Jurkat, Clone E6-1 (cell line): ENCODE measurements at regions not wholly inside any gene's neighbourhood (a gene's known extent, or its start where the extent isn't known, plus 50 kb on each side); places are given as distances from the start of the nearest gene placed in this dataset.
A peak's percentile ranks its signal among the peaks of the same experiment; 100 is the strongest.

ENCODE experiments used
- DNase-seq: peaks from one replicate; pipeline ENCODE4 v3.0.0-alpha.2; 2011; ENCODE audit warnings: low read depth, low spot score
- H3K4me3 ChIP-seq: 2 replicates; pipeline ENCODE4 v1.5.1; 2011; ENCODE audit warnings: mild to moderate bottlenecking, low read length, control low read depth, moderate library complexity

GRCh38 chr2:7407001-7407400 lies 489.8 kb downstream of the RNF144A start:
- no peak overlapping the region for H3K4me3 ChIP-seq
- no peak for DNase-seq

DNA sequence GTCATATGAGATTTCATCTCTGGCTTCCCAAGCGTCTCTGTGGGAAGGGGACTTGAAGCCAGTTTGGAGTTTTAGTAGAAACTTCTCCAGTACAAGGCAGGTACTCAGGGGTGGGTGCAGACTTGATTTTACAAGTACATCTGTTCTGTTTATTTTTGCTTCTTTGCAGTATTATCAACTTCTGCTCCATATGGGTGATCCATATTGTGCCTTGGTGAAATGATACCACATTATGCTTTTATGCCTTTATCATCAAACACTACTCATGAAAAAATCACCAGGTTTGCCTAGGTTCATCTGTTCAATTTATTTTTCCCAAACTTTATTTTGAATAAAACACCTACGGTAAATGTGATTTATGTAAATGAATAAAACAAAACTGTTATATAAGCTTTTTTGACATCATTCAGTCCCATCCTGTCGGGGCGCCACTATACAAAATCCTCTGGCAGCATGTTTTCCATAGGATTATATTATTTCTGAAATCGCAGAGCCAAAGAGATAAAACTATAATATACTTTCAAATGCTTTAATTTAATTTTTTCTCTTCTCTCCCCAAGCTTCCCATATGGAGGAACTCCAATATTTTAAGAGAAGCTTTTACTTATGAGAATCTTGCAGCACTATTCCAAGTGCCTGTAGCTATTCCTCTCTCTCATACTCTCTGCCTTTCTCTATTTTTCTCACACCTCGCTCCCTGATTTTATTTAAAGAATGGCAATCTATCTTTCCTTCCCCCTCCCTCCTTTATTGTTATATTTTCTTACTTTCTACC lies 490.9 kb downstream of the RNF144A start:
- H3K4me3 ChIP-seq, result no peak overlapping the region
- no peak for DNase-seq

DNA sequence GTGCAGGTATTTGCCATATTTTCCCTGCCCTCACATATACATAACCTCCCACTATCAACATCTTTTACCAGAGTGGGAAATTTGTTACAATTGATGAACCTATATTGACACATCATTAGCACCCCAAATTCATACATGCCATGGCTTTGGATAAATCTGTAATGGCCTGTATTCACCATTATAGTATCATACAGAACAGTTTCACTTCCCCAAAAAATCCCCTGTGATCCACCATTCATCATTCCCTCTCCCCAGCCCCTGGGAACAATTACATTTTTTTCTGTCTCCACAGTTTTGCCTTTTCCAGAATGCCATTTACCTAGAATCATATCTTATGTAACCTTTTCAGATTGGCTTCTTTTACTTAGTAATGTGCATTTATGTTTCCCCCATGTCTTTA lies 494.5 kb downstream of the RNF144A start:
- no peak for DNase-seq

GRCh38 chr2:7417845-7418742 lies 500.9 kb downstream of the RNF144A start:
- H3K4me3 ChIP-seq, result no peak overlapping the region
- no peak for DNase-seq

More for the DNA sequence above, 494.5 kb downstream of the RNF144A start:
- no peak overlapping the region for H3K4me3 ChIP-seq

DNA sequence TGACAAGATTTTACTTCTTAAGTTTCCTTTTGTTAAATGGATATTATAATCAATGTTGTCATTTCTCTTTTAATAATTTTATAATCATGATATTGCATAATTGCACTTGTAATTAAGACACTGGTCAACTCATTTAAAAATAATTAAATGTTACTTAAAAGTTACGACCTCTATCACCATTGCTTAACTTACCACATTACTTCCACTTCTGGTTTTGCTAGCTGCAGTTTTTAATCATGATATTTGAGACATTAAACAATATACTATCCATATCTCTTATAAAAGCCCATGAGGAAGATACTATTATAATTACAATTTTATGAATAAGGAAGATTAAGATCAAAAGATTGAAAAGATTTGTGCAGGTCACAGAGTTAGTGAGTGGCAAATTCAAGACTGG lies 502.0 kb downstream of the RNF144A start:
- no peak for DNase-seq
- no peak overlapping the region for H3K4me3 ChIP-seq

DNA sequence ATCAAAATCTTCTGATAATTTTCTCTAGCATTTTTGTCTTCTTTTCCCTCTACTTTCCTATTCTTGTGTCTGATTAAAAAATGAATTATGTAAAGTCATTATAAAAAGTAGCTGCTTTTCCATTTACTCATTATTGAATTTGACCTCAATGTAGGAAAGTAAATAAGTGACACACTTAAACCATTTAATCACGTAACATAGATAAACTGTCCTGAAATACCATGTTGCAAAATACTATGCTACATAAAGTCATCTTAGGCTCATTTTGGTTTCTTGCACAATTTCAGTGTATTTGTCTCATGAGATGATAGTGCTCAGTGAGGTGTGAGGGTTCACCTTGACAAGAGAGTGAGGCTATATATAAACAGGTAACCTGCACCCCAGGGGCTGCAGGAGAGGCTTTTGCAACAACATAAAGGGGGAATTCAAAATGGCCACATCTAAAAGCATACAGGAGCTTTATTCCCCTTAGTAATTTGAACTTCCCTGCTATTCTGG lies 502.7 kb downstream of the RNF144A start:
- no peak for DNase-seq
- H3K4me3 ChIP-seq, result no peak overlapping the region

DNA sequence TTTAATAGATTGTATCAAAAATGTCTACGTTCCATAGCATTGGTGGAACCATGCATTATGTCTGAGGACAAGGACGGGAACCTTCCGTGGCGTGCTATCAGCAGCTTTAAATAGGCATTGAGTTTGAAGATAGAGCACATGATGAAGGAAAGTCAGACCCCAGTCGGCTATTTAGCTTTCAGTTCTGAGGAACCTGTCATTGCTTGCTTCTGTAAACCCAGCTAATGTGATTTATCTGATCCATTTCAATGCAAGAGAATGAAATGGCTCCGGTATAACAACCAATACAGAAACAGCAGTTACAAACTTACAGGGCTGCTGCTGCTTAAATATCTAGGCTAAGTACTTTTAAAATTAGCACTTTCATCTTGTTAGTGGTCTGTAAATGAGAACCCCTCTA lies 503.3 kb downstream of the RNF144A start:
- DNase-seq, result no peak
- no peak overlapping the region for H3K4me3 ChIP-seq

DNA sequence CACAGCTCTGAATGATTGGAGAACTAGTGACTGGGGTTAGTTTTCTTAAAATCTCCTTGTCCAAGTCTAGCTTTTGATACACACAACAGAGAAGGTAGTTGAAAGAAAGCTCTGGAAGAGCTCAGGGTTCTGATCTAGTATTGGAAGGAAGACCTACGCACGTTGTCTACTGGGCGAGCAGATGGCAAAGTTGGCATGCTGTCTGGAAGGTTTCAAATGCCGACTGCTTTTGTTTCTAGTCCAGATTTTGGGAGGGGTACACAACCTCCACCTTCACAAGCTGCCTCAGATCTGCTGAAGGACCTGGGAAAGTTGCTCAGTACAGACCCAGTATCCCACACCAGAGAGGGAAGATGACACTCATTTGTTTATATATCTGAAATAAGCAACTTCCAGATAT lies 507.3 kb downstream of the RNF144A start:
- no peak for DNase-seq
- no peak overlapping the region for H3K4me3 ChIP-seq

GRCh38 chr2:7427293-7428060 lies 510.3 kb downstream of the RNF144A start:
- no peak overlapping the region for H3K4me3 ChIP-seq
- peak; percentile 48 for DNase-seq

DNA sequence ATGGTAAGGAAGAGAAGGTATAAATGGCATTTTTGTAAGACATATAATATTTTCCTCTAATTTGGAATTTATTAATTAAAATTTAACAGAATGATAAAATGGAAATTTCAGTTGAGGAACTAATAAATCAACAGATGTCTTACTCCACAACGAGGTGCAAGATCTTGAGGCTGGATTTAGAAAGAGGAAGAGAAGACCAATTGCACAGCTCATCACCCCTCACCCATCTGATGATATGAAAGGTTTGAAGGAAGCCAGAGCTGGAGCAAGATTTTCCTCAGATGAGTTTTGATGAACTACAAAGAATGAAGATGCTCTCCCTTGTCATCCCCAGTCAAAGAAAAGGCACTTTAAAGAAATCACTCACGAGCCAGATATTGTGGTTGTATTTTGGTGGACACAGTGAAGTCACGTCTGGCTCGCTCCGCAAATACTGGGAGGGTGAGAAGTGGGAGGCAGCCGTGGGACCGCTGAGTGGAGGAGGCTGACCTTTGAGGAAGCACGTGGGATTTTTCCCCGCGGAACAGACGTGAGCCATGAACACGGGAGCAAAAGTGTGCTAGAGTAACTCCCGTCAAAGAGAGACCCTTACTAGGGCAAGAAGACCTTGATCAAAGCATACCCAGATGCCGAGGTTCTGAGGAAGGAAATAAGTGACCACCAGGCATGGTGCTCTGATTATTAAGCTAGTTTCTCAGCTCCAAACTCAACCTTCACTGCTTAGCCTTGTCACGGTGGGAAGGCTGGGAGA lies 511.4 kb downstream of the RNF144A start:
- no peak overlapping the region for H3K4me3 ChIP-seq
- DNase-seq, result no peak

DNA sequence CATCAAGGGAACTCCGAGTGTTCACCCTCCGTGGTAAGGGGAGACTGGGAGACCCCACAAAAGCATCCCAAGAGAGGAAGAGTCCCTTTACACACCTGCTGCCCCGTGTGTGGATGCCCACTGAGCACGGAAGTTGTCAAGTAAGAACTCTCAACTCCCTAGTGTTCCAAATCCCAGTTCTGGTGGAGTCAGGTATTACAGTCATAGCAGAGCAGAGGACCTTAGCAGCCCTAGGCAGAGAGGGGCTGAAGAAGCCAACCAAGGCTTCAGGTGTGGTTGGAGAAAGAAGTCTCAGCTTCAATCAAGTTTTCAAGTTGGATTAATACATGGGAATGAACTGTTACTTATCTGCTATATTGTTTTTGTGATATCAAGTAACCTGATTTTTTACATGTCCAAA lies 512.5 kb downstream of the RNF144A start:
- no peak for DNase-seq
- no peak overlapping the region for H3K4me3 ChIP-seq

DNA sequence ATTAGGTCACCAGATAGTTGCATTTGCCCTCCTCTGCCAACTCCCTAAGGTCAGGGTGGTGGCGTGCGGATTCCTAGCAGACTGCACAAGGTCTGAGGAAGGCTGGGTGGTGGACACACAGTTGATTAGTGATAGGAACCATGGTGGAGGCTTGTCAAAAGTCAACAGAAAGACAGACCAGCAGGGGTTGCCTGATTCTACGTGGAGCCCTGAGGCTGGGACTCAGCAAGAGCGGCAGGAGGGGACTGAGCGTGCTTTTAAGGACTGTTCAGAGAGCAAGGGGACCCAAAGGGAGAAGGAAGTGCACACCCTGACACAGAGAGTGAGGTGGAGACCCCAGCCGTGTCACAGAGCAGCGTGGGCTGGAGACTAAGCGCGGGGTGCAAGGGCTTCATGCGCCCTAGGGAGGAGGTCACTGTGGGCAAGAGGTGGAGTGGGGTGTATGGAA lies 513.2 kb downstream of the RNF144A start:
- DNase-seq, result no peak
- no peak overlapping the region for H3K4me3 ChIP-seq

DNA sequence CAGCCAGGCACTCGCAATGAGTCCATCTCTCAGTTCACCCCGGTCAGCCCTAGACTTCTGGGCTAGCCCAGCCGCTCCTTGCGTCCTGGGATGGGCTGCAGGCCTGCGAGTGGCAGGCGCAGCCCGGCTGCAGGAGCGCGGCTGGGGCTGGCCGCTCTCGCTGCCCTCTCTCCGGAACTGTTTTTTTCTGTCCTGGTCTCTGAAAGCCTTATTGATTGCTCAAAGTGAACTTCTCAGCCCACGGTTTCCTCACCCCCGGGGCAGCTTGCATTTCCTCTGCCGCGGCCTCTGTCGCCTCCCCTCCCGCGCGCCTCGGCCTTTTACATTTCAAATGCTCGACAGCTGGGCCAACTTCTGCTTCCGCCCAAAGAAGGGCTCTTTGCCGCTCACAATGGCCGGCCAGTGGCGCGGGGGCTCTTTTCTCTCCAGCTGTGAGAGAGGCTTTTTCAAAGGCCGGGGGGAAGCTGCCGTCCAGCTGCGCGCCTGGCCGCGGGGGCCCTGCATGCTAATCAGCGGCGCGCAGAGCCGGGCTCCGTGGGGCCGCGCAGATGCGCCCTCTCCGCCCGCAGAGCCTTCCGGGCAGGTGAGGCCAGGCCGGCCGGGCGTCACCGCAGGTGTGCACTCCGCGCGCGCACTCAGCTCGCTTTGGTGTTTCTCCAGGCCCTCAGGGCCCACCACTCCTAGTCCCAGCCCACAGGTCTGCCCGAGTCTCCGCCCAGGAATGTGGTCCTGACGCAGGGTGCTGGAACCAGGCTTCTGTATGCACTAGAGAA lies 513.8 kb downstream of the RNF144A start:
- no peak overlapping the region for H3K4me3 ChIP-seq
- no peak for DNase-seq

- DNase-seq, result no peak
- H3K4me3 ChIP-seq, result no peak overlapping the region
Observed at GRCh38 chr2:7432436-7432835, 515.2 kb downstream of the RNF144A start.

DNA sequence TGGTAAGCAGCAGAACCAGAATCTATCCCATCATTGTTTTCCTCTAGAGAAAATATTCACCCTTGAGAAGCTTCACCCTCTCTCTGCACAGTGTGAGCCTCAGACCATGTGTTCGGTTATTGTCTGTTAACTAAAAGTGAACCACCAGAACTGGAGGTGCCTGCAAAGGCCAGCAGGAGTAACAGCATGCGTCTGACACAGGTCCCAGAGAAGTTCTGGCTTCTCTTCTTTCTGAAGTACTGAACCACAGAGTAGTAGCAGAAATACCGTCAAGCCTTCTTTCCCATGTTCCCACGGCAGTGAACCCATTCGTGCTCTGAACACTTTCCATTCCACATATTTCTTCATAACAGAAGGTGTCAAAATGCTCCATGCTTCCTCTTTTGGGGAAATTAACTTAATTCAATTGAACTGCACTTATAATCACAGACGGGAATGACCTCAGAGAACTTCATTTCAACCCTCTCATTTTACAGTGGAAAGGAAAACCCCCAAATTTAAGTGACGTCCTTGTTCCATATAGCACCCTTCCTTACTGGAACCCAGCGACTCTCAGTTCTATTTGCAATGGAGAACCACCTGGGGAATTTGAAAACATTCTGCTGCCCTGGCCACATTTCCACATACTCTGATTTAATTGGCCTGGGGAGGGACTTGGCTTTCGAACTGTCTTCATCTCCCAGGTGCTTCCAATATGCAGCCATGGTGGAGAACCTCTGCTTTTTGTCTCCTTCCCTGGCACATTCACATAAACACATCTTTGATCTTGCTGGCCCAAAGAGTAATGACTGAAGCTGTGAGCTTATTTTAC lies 519.1 kb downstream of the RNF144A start:
- no peak overlapping the region for H3K4me3 ChIP-seq
- DNase-seq, result no peak

GRCh38 chr2:7437141-7437540 lies 519.9 kb downstream of the RNF144A start:
- H3K4me3 ChIP-seq, result no peak overlapping the region
- DNase-seq, result no peak
